H4 (cell line): ENCODE measurements at regions not wholly inside any gene's neighbourhood (a gene's known extent, or its start where the extent isn't known, plus 50 kb on each side); places are given as distances from the start of the nearest gene placed in this dataset.
"Not testable (repeated sequence)": the region's sequence is repeated elsewhere in the genome, so short reads cannot be mapped to it uniquely, and the experiment has no call there.

ENCODE experiments used
- DNase-seq: peaks from one replicate; pipeline ENCODE4 v3.0.0-alpha.2; 2015; ENCODE audit warnings: low spot score

GRCh38 chr13:24995225-24995804 lies 100.6 kb upstream of the PABPC3 start:
- DNase-seq = peak; percentile 75

GRCh38 chr13:24997367-24997967 lies 98.5 kb upstream of the PABPC3 start:
- peak; percentile 16 for DNase-seq

- DNase-seq = no peak
These were observed 97.5 kb upstream of the PABPC3 start for GRCh38 chr13:24998433-24998832.

GRCh38 chr13:25001476-25002206 lies 94.3 kb upstream of the PABPC3 start:
- peak; percentile 11 for DNase-seq

GRCh38 chr13:25002311-25002710 lies 93.6 kb upstream of the PABPC3 start:
- DNase-seq = peak; percentile 33

GRCh38 chr13:25004489-25004888 lies 91.4 kb upstream of the PABPC3 start:
- not testable (repeated sequence) for DNase-seq

- DNase-seq = not testable (repeated sequence)
These were observed 90.9 kb upstream of the PABPC3 start for GRCh38 chr13:25005050-25005497.

GRCh38 chr13:25007389-25007788 lies 88.5 kb upstream of the PABPC3 start:
- not testable (repeated sequence) for DNase-seq

- DNase-seq = not testable (repeated sequence)
These were observed 81.5 kb upstream of the PABPC3 start for GRCh38 chr13:25014398-25014973.

- DNase-seq = not testable (repeated sequence)
These were observed 78.8 kb upstream of the PABPC3 start for GRCh38 chr13:25017176-25017575.

GRCh38 chr13:25017808-25018728 lies 77.9 kb upstream of the PABPC3 start:
- peak; percentile 11 for DNase-seq

GRCh38 chr13:25018729-25019115 lies 77.2 kb upstream of the PABPC3 start:
- no peak for DNase-seq

- DNase-seq = not testable (repeated sequence)
These were observed 76.2 kb upstream of the PABPC3 start for GRCh38 chr13:25019741-25020140.

- DNase-seq = no peak
These were observed 71.8 kb upstream of the PABPC3 start for GRCh38 chr13:25024175-25024574.

GRCh38 chr13:25032160-25032559 lies 63.8 kb upstream of the PABPC3 start:
- DNase-seq = no peak

- no peak for DNase-seq
These were observed 61.8 kb upstream of the PABPC3 start for GRCh38 chr13:25034173-25034572.

GRCh38 chr13:25037057-25037813 lies 58.7 kb upstream of the PABPC3 start:
- DNase-seq = peak; percentile 51

- DNase-seq = no peak
These were observed 53.6 kb upstream of the PABPC3 start for GRCh38 chr13:25042151-25042865.

- DNase-seq = no peak
These were observed 51.9 kb upstream of the PABPC3 start for GRCh38 chr13:25044071-25044470.
